ENCODE measurements at regions not wholly inside any gene's neighbourhood (a gene's known extent, or its start where the extent isn't known, plus 50 kb on each side); places are given as distances from the start of the nearest gene placed in this dataset.
"Not testable (repeated sequence)": the region's sequence is repeated elsewhere in the genome, so short reads cannot be mapped to it uniquely, and the experiment has no call there.

DNA sequence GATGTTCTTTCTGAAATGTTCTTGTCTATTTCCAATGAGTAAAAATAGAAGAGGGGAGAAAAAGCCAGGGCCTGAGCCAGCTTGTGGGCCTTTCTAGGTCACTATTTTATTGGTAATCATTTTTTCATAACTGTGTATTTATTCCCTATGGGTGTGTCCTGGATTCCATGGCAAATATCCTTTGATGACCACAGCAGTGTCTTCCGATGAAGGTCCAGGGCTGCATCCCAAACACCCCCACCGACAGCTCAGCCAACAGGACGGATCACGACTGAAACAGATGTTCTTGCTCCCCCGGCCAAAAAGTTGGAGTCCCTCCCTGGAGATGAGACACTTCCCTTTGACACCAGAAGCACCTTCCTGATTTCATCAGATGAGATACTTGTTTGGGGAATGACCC is 105.4 kb upstream of the PLEKHG1 start:
- DNase-seq (ENCODE audit: low read depth): no peak

DNA sequence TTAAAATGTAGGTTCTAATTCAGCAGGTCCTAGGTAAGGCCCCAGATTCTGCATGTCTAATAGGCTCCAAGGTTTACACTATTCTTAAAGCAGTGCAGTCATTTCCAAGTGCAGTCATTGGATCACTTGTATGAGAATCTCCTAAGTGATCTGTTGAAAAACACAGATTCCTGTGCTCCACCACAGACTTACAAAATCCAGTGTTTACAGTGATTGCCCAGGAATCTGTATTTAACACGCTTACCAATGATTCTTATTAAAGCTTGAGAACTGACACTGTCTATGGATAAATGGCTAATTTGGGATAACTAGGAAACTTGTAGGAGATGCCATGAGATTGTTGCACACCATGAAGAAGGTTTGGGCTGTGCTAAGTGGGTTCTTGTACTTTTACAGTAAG is 104.6 kb upstream of the PLEKHG1 start:
- no peak for DNase-seq (ENCODE audit: low read depth)
- H3K4me3 ChIP-seq (ENCODE audit: low read depth, low read length): no peak overlapping the region

More for the DNA sequence above, 105.4 kb upstream of the PLEKHG1 start:
- H3K4me3 ChIP-seq (ENCODE audit: low read depth, low read length): no peak overlapping the region

DNA sequence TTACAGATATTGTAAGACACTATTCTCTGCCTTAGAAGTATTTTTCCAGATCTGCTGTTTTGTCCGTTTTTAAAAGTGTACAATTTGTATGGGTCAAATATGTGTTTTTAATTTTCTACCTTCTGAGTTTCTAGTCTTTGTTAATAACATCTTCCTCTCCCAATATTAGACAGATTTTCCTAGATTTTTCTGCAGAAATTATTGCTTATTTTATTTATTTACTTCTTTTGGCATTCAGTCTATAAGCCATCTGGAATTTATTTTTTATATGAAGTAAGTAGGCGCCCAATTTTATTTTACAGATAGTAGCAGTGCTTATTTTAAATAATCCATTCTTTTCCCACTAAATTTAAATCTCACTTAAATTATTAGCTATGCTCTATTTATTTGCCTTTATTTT is 103.1 kb upstream of the PLEKHG1 start:
- DNase-seq (ENCODE audit: low read depth): no peak
- H3K4me3 ChIP-seq (ENCODE audit: low read depth, low read length): no peak overlapping the region

DNA sequence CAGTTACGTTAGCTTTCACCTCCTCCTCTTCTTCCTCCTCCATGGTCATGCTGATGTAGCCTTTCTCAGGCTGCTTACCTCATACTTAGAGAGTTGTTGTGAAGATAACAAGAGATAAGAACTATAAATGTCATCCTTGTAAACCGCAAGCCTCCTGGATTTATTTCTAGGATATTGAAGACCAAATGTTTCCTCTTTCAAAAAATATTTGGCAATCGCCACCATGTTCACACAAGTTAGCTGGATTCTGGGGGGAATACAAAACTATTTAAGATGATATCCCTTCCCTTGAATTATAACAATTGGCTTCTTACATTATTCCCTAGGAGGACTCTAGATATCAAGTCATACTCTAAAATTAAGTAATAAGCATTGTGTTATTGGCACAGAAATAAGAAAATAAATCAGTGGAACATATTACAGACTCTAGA is 99.8 kb upstream of the PLEKHG1 start:
- no peak overlapping the region for H3K4me3 ChIP-seq (ENCODE audit: low read depth, low read length)
- no peak for DNase-seq (ENCODE audit: low read depth)

DNA sequence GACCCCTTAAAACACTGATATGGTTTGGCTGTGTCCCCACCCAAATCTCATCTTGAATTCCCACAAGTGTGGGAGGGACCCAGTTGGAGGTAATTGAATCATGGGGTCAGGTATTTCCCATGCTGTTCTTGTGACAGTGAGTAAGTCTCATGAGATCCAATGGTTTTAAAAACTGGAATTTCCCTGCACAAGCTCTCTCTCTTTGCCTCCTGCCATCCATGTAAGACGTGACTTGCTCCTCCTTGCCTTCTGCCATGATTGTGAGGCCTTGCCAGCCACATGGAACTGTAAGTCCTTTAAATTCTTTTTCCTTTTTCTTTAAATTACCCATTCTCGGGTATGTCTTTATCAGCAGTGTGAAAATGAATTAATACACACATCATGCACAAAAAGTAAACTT is 99.1 kb upstream of the PLEKHG1 start:
- not testable (repeated sequence) for H3K4me3 ChIP-seq (ENCODE audit: low read depth, low read length); DNase-seq (ENCODE audit: low read depth)

DNA sequence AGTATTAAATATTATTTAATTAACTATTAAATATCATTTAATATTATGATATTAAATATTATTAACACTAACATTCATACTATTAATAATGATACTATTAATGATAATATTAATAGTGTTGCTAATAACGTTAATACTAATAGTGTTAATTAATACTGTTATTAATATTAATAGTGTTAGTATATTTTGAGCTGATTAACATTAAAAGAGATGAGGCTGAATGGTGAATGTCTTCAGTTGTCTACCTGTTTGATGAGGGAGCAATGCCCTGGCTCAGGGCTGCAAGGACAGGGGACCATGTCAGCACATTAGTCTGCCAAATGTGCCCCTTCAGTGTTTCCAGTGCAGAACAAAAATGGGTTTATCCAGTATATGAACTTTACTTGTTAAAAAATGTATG is 96.6 kb upstream of the PLEKHG1 start:
- no peak overlapping the region for H3K4me3 ChIP-seq (ENCODE audit: low read depth, low read length)
- no peak for DNase-seq (ENCODE audit: low read depth)

DNA sequence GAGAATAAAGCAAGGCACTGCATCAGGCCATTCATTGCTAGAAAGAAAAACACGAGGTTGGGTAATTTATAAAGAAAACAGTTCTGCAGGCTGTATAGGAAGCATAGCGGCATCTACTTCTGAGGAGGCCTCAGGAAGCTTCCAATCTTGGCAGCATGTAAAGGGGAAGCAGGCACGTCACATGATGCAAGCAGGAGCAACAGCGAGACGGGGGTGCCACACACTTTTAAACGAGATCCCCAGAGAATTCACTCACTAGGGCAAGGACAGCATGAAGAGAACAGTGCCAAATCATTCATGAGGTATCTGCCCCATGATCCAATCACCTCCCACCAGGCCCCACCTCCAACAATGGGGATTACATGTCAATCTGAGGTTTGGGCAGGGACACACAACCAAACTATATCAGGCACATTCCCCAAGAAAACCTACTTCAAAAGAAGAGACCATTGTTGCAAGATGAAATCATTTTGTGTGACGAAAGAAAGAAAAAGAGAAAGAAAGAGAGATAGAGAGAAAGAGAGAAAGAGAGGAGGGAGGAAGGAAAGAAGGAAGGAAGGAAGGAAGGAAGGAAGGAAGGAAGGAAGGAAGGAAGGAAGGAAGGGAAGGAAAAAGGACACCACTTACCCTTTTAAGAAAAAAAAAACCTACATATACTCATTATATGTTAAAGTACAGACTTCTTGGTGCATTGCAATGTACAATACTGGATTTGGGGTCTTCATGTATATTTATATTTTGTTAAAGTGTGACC is 95.9 kb upstream of the PLEKHG1 start:
- no peak overlapping the region for H3K4me3 ChIP-seq (ENCODE audit: low read depth, low read length)
- DNase-seq (ENCODE audit: low read depth): no peak

DNA sequence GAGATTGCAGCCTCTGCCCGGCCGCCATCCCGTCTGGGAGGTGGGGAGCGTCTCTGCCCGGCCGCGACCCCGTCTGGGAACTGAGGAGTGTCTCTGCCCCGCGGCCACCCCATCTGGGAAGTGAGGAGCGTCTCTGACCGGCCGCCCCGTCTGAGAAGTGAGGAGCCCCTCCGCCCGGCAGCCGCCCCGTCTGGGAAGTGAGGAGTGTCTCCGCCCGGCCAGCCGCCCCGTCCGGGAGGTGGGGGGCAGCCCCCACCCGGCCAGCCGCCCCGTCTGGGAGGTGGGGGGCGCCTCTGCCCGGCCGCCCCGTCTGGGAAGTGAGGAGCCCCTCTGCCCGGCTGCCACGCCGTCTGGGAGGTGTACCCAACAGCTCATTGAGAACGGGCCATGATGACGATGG is 92.3 kb upstream of the PLEKHG1 start:
- not testable (repeated sequence) for H3K4me3 ChIP-seq (ENCODE audit: low read depth, low read length); DNase-seq (ENCODE audit: low read depth)

DNA sequence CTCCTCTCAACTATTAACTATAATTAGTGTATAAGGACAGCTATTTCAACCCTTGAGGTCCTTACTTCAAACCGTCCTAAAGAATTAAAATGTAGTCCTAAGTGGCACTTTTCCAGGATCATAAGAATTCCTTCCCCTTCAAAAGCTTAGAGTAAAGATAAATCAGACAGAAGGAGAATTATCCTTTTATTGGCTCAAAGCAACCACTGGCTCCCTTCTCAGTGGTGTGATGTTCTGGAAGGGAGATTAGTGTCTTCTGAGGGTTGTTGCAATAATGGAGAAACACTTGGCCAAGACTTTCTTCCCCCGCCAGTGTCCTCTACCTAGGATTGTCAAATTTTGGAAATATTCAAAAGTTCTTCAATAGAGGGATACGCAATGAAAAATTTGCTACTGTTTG is 89.1 kb upstream of the PLEKHG1 start:
- no peak for DNase-seq (ENCODE audit: low read depth)
- no peak overlapping the region for H3K4me3 ChIP-seq (ENCODE audit: low read depth, low read length)

DNA sequence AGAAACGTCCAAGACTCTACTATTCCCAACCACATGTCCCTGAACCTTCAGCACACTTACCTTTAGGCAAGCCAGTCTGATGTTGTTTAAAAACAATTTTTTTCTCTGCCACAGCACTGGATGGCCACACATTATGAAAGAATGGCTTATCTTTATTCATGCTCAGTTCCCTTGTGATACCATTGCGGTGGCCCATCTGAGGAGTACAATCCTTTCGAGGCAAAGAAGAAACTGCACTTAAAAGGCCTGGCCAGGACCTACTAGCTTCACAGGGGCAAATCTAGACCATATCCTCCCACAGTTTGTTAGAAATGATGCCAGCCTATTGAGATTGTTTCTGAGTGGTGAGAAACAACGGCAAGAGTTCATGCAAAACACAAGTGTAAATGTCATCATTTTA is 88.4 kb upstream of the PLEKHG1 start:
- DNase-seq (ENCODE audit: low read depth): no peak
- H3K4me3 ChIP-seq (ENCODE audit: low read depth, low read length): no peak overlapping the region

DNA sequence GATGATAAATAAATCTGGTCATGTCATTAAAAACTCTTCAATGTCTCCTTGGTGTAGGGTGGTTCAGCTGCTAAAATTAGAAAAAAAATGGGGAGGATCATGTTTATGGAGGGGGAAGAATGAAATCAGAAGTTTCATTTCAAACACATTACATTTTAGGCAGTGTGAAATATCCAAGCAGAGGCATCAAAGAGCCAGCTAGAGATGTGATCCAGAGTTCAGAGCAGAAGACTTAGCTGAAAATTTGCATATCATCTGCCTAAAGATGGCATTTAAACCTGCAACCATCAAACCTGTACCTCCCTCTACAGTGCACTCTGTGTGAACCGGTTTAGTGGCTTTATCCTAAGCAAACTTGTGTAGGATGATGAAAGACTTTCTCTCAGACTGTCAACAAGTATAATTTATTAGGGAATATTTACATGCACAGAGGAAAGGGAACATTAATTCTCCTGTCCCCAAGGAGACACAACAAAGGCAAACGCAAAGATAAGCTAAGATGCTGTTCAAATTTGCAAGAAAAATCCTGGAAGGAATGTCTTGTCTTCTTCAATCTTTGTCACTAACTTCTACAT is 84.8 kb upstream of the PLEKHG1 start:
- no peak for DNase-seq (ENCODE audit: low read depth)
- H3K4me3 ChIP-seq (ENCODE audit: low read depth, low read length): no peak overlapping the region

DNA sequence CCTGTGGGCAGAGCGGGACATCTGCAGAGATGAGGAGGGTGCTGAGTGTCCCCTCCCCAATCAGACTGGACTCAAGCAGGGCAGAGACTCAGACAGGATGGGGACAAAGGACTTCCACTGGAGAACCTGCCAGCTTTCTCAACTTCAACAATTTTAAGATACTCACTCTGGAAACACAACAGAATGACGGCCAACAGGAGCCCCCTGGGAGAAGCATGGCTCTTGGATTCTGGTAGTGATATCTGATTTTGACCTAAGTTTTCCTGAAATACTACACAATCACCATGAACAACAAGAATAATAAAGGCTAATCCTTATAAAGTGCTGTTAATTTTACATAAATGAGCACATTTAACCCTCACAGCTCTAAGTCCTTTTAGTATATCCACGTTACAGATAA is 83.5 kb upstream of the PLEKHG1 start:
- DNase-seq (ENCODE audit: low read depth): no peak
- no peak overlapping the region for H3K4me3 ChIP-seq (ENCODE audit: low read depth, low read length)

DNA sequence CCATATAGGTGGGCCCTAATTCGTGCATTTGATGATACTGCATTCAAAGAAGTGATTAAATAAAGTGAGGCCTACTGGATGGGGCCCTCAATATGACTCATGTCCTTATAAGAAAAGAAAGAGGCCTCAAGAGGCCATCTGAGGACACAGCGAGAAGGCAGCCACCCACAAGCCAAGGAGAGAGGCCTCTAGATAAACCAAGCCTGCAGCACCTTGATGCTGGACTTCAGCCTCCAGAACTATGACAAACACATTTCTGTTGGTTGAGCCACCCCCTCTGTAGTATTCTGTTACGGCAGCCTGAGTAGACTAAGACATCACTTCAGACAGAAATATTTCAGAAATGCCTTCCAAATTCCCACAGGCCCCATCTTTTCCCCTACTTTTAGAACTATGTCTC is 82.5 kb upstream of the PLEKHG1 start:
- H3K4me3 ChIP-seq (ENCODE audit: low read depth, low read length): no peak overlapping the region
- no peak for DNase-seq (ENCODE audit: low read depth)

DNA sequence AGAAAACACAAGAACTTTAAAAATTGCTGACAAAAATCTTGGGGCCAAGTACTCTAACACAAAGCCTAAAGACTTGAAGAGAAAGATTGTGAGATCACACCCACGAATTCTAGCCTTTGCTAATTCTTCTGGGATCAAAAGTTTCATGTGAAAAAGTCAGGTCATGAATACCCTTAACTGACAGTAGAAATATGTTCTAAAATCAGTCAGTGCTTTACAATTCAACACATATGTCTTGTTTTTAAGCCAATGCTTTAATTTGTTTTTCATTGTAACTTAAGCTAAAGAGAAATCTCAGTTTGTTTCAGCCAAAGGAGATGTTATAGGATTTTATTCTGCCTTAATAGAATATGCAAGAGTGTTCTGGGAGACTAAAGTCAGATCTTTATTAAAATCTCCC is 78.2 kb upstream of the PLEKHG1 start:
- no peak for DNase-seq (ENCODE audit: low read depth)
- no peak overlapping the region for H3K4me3 ChIP-seq (ENCODE audit: low read depth, low read length)

DNA sequence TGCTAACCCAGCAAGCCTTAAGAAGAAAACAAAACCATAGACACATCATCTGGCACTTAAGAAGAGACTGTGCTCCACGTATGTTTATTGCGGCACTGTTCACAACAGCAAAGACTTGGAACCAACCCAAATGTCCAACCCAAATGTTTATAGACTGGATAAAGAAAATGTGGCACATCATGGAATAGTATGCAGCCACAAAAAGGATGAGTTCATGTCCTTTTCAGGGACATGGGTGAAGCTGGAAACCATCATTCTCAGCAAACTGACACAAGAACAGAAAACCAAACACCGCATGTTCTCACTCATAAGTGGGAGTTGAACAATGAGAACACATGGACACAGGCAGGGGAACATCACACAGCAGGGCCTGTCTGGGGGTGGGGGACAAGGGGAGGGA is 76.5 kb upstream of the PLEKHG1 start:
- H3K4me3 ChIP-seq (ENCODE audit: low read depth, low read length); DNase-seq (ENCODE audit: low read depth): not testable (repeated sequence)

DNA sequence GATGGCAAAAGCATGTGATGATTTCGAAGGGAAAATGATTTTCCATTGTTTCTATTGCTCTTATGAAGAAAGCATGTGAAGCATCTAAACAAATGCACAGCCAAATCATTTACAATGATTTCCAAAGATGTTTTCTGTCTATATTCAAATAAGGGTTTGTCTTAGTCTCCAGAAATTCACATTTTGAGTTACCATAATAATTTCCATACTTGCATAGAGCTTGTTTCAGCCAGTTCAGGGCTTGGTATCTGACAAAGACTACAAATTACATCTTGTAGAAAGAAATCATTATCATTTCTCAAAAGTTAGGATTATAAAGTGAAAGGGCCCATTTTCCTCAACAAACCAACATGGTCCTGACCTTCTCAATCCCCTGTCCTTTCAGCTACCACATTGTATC is 74.4 kb upstream of the PLEKHG1 start:
- no peak overlapping the region for H3K4me3 ChIP-seq (ENCODE audit: low read depth, low read length)
- no peak for DNase-seq (ENCODE audit: low read depth)

DNA sequence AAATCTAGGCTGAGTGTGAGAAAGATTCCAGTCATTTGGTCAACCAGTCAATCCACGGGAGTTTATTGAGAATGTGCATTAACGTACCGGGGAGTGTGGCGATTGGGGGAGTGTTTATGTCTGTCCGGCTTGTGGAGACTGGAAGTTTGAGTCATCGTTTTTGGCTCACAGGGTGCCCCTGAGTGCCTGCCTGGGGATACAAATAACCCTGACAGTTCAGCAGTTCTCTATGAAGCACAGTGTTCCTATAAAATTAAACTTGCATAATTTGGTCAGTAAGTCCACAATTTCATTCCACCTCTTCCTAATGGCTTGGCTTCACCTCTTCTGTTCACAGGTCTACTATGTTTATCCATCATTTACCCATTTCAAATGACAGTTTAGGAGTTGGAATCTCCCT is 72.6 kb upstream of the PLEKHG1 start:
- no peak overlapping the region for H3K4me3 ChIP-seq (ENCODE audit: low read depth, low read length)
- no peak for DNase-seq (ENCODE audit: low read depth)

DNA sequence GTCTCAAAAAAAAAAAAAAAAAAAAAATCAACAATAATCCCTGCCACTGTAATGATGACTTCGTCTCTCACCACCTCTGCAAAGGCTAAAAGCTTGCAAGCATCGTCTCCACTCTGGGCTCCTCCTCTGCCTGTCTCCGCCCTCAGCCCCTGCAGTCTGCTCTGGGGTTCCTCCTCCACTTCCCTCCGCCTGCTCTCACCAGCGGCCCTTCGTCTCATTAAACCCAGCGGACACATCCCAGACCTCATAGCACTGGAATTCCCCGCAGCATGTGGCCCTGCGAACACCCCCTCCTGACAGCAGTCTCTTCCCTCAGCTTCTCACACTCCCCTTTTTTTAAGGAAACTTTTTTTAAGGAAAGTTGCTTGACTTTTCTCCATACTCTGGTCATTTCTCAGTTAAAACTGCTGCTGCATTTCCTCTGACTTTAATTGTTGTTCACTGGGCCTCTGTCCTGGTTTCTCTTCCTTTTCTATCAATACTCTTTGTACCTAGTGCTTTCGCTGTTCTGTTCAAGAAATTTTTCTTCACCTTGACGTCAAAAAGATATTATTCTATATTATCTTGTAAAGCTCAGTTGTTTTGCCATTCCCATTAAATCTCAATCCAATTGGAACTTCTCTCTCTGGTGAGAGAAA is 70.9 kb upstream of the PLEKHG1 start:
- H3K4me3 ChIP-seq (ENCODE audit: low read depth, low read length): no peak overlapping the region
- DNase-seq (ENCODE audit: low read depth): peak; percentile 3

DNA sequence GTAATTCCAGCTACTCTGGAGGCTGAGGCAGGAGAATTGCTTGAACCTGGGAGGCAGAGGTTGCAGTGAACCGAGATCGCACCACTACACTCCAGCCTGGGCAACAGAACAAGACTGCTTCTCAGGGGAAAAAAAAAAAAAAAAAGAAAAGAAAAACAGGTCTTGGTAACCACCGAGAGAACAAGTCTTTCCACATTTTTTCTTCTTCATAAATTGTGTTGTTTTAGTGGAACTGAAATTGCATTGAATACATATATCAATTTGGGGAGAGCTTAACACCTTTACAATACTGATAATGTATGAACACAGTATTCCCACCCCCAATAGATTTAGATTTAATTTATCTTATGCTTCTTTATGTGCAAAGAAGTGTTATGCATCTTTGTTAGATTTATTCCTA is 70.0 kb upstream of the PLEKHG1 start:
- H3K4me3 ChIP-seq (ENCODE audit: low read depth, low read length): no peak overlapping the region
- DNase-seq (ENCODE audit: low read depth): no peak

DNA sequence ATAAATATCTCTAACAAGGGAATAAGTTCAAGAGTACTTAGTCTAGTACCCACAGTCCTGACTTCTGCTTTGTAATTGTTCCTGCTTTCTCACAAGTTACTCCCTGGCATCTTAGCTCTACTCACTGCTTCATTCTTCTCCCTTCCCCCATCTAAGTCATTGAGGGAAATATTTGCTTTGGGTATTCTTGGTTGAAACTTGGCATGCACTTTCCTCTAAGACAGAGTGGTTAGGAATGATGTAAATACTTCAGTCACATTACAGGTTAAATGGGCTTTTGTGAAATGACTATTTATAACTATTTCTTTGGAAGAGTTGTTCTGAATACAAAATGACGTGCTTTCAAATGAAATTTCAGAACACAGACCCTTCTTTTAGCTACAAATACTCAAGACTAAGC is 67.7 kb upstream of the PLEKHG1 start:
- DNase-seq (ENCODE audit: low read depth): no peak
- no peak overlapping the region for H3K4me3 ChIP-seq (ENCODE audit: low read depth, low read length)

DNA sequence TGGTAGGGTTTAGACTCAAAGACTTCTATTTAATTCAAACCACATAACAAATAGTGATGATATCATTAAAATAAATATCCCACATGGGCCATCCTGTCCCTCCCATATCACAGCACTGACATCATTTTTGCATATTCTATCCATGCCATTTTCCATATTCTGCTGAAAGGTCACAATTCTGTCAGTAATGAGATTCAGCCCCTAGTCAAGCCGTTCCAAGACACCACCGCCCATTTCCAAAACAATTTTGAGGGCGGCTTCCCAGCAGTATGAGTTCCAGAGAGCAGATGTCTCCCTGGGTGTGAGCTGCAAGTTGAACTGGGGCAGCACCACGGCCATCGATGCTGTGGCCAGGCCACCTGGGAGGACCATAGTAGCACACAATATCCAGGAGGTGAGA is 65.1 kb upstream of the PLEKHG1 start:
- no peak overlapping the region for H3K4me3 ChIP-seq (ENCODE audit: low read depth, low read length)
- no peak for DNase-seq (ENCODE audit: low read depth)
